AG20443 (cell line): ENCODE measurements at regions not wholly inside any gene's neighbourhood (a gene's known extent, or its start where the extent isn't known, plus 50 kb on each side); places are given as distances from the start of the nearest gene placed in this dataset.
A peak's percentile ranks its signal among the peaks of the same experiment; 100 is the strongest.

ENCODE experiments used
- DNase-seq: peaks from one replicate; pipeline ENCODE4 v3.0.0; 2012; ENCODE audit warnings: low spot score, mixed read lengths

DNA sequence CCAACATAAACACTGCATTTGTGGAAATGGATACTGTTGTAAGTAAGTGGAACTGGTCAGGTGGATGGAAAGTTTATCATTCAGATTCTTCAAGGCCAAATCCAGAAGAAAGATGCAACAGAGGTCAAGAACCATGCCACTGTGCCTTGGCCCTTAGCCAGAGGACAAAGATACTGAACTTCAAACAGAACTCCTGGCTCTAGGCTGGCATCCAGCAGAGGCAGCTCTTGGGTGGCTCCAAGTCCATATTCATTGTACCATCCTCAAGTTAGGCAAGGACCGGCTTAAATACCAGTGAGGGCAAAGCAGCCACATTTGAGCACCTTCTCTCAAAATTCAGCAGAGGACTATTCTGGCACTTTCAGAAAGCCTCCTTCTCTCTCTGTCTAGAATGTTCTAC lies 53.2 kb downstream of the DNAAF9 start:
- DNase-seq, result no peak

DNA sequence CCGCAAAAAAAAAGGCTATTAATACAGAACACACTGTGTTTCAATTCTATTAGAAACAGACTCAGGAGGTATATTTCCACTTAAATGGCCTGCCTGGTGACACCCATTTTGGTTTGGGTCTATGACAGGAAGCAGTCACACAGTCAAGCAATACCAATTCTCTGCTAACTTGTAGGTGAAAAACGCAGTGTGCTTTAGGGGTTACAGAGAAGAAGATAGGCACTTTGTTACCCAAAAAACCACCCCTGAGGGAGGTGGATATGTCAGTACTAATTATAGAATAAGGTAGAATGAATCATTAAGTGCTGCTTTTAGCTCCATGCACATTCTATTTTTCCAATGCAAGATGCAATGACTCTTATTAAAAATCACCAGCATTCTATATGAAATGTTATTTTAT lies 53.8 kb downstream of the DNAAF9 start:
- DNase-seq, result no peak

DNA sequence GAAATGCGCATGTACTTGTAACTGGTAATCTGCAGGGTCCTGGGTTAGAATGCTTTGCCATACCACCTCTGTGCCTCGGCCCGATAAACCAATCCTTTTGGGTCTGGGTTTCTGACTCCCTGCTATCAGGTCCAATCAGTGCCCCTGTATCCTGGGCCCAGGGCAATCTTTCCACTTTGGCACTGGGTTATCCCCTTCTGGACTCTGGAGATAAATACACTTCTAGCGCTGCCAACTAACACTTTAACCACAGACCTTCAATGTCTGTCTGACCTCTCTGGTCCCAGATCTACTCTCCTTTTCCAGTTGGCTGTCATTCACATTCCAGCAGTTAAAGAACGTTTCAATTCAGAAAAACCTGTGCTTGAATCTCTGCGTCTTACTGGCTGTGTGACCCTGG lies 55.3 kb downstream of the DNAAF9 start:
- DNase-seq, result no peak

DNA sequence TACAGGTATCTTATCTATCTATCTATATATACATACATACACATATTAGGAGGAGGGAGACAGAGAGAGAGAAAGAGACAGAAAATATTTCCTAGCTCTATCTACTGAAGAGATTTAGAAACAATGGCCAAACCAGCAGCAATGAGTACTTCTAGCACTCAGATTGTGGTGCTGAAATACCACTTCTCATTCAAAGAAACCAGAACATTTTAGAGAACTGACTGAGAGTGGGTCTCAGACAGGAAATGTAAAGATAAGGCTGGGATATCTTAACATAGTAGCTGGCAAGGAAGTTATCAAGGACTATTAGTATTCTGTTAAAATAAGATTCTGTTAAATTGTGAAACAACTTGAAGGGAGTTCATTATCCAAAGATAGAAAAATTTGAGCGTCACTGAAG lies 57.0 kb downstream of the DNAAF9 start:
- no peak for DNase-seq

DNA sequence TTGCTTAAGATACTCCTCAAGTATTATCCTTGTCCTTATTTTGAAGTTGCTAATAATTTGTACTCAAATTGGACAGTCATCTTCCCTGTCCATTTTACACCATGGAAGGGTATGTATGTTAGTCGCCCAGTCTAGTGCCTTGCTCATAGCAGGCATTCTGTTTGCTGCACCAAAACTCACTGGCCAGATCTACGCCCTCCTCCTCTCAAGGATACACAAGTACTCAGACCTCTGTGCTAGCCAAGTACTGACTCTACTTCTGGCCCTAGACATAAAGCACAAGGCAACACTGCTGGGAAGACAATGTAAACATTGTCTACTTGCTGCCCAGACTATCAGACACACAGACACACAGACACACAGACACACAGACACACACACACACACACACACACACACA lies 57.7 kb downstream of the DNAAF9 start:
- no peak for DNase-seq

DNA sequence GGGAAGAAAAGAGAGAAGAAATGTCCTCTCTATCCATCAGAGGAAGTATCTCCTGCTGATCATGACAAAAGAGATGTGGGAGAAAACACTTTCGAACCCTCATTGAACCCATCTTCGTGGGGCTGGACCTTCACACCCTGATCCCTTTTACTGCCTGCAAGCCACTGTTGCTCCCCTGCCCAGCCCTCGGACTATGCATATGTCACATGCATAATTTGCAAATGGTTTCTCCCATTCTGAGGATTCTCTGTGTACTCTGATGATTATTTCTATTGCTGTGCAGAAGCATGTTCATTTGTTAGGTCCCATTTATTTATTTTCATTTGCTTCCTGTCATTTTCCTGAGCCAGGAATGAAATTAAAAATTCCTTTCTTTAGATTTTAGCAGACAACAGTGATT lies 64.7 kb downstream of the DNAAF9 start:
- DNase-seq, result no peak

DNA sequence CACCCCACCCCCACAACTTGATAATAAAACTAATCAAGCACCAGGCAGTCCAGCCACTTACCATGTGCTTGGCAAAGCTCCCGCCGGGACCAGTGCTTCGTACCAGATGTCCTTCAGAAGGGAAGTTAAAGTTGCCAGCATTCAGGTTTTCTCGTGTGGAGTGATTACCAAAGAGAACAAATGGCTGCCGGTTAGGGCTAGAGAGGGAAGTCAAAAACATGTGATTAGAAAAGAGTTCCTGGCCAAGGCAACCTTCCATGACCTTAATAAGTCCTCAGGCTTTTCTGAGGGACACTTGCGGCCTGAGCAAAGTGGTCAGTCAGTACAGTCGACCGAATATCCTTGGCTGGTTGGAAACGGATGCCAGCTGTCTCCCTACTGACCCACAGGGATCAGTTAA lies 67.0 kb downstream of the DNAAF9 start:
- peak; percentile 40 for DNase-seq

DNA sequence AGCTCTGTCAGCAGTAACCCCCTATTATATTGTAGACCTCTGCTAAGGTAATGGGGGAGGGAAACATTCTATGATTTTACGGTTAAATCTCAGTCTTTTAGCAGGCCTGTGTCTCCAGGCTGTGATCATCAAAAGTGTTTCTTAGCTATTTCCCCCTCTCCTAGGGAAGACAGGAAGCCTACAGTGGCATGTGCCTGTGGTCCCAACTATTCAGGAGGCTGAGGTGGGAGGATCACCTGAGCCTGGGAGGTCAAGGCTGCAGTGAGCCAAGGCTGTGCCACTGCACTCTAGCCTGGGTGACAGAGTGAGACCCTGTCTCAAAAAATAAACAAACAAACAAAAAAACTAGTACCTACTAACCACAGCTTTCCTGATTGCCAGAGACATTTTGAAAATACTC lies 67.9 kb downstream of the DNAAF9 start:
- no peak for DNase-seq

DNA sequence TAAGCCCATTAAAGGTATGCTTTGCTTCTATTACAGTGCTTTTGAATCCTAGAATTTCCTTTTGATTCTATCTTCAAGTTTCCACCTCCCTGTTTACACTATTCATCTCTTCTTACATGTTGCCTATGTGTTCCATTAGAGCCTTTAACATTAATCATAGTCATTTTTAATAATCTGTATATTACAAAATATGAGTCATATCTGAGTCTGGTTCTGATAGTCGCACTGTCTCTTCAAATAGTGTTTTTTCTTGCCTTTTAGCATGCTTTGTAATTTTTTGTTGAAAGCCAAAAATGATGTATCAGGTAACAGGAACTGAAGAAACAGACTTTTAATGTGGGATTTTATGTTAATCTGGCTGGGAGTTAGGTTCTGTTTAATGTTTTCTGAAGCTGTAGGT lies 68.4 kb downstream of the DNAAF9 start:
- no peak for DNase-seq

DNA sequence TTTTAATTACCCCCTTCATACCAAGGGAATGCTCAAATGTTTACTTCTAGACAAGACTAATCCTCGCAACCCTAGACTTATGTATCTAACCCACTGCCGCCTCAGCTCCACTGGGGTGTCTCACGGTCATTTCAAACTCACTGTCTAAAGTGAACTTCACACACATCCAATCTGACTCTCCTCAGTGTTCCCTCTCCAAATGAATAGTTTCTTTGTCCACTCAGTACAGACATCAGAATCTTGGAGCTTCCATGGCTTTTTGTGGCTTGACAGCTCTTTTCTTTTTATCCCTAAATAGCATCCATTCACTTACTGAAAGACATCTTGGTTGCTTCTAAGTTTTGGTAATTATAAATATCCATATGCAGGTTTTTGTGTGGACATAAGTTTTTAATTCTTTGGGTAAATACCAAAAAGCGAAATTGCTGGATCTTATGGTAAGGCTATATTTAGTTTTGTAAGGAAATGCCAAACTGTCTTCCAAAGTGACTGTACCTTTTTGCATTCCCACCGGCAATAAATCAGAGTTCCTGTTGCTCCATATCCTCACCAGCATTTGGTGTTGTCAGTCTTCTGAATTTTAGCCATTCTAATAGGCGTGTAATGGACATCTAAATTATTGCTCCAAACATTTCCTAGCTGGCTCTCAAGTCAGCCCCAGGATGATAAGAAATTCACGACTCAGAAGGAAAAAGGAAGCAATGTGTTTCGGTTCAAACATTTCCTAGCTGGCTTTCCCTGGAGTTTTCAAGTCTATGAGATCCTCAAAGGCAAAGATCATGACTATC lies 73.1 kb downstream of the DNAAF9 start:
- DNase-seq, result no peak

DNA sequence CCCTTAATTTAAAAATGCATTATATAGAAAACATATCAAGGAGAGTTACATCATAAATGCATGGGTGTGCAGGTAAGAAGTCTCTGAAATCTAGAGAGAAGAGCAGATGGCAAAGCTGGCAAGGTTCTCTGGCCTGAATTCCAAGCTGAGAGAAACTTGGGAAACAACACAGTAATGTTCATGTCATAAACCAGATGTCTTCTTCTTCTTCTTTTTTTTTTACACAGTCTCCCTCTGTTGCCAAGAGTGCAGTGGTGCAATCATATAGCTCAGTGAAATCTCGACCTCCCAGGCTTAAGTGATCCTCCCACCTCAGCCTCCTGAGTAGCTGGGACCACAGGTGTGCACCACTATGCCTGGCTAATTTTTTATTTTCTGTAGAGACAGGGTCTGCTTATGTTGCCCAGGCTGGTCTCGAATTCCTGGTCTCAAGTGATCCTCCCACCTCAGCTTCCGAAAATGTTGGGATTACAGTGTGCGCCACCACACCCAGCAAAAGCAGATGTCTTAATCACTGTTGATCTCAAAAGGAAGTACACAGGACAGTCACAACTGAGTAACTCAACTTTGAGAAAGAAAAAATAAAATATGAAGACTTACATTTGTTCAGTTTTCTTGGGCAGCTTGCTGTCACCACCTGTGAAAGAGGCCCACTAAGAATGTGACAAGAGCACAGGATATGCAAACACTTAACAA lies 77.3 kb downstream of the DNAAF9 start:
- peak; percentile 67 for DNase-seq

DNA sequence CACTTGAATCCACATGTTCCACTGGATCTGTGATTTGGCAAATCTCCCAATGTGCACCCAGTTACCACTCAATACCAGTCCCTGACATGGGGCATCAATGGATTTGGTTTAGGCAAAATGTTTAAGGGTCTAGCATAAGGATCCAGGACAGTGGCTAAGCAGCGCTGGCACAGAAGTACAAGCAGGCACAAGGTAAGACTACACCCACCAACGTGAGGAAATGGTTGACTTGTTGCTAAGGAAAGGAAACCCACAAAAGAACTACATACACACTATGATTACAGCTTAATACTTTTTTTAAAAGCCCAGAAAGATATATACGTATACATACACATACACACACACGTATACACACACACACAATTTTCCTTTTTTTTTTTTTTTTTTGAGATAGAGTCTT lies 79.0 kb downstream of the DNAAF9 start:
- DNase-seq, result no peak

DNA sequence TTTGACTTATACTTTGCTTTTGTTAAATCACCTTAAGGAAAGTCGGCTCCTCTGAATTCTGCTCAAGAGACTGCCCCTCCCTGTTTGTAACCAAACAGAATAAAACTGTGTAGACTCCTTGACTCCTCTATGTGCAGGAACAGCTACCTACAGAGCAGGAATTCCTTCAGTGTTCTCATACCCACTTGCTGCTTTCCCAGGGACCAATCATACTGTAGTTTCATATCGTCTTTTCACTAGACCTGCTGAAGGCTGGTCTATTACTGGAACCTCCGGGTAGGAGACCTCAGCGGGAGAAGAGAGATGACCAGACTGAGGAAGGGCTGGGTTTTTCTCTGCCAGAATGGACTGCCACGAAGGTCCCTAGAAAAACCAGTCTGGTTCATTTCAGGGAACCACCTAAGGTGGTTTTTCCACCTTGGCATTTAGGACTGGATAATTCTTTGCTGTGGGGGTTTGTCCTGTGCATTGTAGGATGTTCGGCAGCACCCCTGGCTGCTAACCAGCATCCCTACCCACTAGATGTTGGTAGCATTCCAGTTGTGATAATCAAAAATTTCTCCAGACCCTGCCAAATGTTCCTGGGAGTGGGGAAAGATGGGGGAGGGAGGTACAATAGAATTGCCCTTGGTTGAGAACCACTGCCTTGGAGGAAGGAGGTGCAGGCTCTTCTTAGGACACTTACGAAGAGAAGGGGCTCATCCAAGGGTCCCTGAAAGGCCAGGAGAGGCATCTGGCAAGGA lies 80.5 kb downstream of the DNAAF9 start:
- DNase-seq, result no peak

DNA sequence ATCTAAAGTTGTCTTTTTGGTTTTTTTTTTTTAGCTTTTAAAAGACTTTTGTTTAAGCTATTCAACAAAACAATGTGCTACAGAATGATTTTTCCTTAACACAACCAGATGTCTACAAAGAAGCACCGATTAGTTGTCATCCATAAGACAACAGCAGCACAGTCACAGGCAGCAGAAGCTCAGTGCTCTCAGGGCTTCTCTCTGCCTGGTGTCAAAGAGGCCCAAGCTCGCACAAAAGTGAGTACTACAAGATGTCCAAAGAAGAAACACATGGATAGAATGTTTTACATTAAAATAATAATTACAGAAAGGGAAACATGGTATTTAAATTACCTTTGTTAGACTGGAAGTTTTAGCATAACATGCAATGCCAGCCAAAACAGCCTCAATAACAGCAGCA lies 81.6 kb downstream of the DNAAF9 start:
- no peak for DNase-seq

DNA sequence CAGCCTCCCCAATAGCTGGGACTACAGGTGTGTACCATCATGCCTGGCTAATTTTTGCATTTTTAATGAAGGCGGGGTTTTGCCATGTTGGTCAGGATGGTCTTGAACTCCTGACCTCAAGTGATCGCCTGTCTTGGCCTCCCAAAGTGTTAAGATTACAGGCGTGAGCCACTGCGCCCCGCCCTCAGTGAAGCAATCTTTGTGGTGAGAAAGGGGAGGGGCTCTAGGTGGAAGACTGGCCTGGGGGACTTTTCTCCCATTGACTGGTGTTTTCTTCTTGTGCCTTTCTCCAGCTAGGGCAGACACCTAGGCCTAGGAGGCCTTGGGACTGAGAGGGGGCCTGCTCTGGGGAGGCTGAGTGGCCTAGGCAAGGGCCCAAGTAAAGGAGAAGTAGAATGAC lies 84.1 kb downstream of the DNAAF9 start:
- no peak for DNase-seq

DNA sequence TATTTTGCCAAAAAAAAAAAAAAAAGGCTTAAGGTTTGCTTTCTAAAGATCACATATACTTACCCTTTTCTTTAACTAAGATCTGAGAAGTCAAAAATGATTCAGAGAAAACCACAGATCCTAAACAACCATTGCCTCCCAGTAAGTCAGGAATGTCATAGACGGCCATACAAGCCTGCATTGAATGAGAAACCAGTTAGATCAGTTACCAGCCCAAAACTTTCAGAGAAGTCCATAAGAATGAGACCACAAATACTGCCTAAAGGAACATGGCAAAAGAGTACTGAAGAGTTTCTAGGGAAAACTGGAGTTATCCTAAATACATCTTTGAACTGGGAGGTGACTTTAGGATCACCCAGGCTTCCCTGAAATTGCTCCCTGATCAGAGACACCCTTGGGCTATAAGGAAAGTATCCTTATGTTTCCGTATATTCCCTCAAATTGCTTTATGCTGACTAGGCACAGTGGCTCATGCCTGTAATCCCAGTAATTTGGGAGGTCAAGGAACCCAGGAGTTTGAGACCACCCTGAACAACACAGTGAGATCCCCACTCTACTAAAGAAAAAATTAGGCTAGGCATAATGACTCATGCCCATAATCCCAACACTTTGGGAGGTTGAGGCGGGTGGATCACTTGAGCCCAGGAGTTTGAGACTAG lies 79.4 kb upstream of the SLC4A11 start:
- DNase-seq, result no peak

DNA sequence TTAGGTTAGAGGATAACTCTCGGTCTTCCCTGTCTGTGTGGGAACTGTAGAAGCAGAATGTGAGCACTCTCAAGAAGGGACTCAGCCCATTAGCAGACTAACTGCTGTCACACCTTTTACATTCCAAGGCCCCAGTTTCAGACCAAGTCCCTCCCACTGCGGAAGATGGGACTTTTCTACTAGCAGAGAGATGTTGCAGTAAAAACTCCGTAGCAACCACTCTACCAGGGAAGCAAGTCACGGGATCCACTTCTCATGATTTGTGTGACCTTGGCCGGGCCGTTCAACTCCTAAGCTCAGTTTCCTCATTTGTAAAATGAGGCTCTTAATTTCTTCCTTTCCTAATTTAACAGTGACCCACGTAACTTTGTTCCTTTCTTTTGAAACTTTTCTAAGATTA lies 77.1 kb upstream of the SLC4A11 start:
- no peak for DNase-seq

DNA sequence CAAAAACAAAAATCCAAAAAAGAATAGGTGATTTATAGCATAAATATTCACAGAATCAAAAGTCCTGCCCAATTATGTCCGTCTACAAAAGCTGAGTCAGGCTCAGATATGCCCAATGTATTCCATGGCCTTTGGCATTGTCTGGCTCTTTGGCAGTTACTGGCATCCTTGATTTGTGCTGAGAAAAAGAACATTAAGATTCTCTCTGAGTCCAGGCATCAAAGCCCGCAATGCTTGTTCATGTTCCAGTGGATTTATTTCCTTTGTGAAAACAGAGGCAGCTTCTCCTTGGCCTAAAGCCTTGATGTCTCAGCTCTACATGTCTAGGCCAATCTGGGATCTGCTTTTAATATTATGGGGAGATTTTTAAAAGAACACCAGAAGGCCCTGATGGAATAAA lies 76.1 kb upstream of the SLC4A11 start:
- DNase-seq, result no peak

DNA sequence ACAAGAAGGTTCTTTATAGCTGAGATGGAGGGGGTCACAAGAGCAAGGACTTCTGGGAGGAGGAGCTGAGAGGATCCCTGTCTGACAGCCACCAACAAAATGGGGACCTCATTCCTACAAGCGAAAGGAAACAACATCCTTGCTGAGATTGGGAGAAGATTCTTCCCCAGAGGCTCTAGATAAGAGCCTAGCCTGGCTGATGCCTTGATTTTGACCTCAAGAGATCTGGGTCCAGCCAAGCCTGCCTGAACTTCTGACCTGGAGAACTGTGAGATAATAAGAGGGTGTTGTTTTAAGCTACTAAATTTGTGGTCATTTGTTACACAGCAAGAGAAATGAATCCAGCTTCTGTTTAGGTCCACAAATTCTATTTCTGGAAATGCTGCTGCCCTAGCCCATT lies 75.4 kb upstream of the SLC4A11 start:
- no peak for DNase-seq

DNA sequence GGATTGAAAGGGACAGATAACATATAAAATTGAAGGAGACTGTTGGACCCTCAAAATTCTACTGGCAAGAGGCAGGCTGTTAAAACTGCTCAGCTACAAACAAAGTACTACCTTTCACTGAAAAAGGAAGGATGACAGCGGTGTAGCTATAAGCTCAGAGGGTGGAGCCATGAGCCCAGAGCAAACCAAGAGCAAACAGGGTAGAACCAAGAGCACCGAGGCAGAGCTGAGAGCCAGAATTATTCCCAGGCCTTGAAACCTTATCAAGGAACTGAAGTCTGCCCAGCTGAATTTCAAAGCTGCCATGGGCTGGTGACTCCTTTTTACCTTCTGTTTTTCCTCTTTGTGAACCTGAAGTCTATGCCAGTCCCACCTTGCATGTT lies 74.7 kb upstream of the SLC4A11 start:
- no peak for DNase-seq

DNA sequence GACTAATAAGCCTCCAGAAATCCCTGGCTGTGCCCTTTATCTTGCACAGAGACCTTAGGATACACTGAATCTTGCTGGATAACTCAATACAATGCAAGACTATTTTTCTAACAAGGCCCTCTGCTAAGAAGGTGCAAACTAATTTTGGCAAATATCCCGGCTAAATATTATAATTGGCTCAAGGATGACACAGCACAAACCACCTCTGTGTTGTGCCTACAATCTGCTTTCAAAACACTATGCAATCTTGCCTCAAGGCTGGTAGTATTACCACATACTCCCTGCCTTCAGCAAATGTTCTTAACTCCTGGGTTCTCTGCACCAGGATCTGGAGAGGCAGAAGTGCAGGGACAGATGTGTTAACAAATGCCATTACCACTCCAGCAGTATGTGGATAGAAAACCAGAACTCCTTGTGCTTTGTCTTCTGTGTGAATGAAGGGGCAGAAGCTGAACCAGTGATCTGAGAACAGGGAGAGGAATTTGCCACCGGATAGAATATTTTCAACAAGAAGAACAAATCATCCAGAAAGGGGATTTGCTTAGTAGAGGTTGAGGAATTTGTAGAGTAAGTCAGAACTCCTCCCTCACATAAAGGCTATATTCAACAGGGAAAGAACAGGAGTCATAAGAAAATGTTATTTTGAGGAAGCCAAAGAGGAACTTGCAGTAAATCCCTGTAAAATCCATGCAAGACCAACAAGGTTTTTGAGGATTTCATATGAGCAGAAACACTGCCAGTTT lies 74.1 kb upstream of the SLC4A11 start:
- peak; percentile 66 for DNase-seq

DNA sequence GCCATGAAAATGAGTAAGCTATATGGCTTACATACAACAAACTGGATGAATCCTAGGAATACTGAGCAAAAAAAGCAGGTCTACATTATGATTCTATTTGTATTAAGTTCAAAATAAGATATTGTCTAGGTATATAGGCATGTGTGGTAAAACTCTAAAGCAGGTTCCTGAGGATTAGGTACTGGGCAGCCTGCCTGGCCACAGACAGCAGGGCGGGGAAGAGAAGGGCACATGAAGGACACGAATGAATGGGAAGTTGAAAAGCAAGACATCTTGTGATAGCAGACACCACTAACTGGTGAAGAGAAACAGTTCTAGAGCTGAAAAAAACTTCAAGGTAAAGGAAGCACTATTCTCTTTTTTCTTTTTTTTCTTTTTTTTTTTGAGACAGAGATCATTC lies 72.6 kb upstream of the SLC4A11 start:
- DNase-seq, result no peak
